Upper lobe of left lung (tissue), 4 donors: ENCODE measurements at regions not wholly inside any gene's neighbourhood (a gene's known extent, or its start where the extent isn't known, plus 50 kb on each side); places are given as distances from the start of the nearest gene placed in this dataset.

ENCODE experiments used
- POLR2A ChIP-seq, 4 donors: fragments of 450-650 bp; IDR thresholded peaks; one replicate each; pipeline ENCODE4 v1.5.1; 2016 to 2017; ENCODE audit warnings: antibody characterized with exemption in 4 of 4, mild to moderate bottlenecking in 2 of 4
- TF ChIP-seq, protein P1 (sequence below), 6 experiments: fragments of 450-650 bp in 4 of 6; fragments of 200-600 bp in 2 of 6; sonication (generic) in 2 of 6; IDR thresholded peaks; one replicate each; pipeline ENCODE4 v1.5.1; 2016 to 2019; ENCODE audit warnings: antibody characterized with exemption in 6 of 6

- TF ChIP-seq, protein P1, sequence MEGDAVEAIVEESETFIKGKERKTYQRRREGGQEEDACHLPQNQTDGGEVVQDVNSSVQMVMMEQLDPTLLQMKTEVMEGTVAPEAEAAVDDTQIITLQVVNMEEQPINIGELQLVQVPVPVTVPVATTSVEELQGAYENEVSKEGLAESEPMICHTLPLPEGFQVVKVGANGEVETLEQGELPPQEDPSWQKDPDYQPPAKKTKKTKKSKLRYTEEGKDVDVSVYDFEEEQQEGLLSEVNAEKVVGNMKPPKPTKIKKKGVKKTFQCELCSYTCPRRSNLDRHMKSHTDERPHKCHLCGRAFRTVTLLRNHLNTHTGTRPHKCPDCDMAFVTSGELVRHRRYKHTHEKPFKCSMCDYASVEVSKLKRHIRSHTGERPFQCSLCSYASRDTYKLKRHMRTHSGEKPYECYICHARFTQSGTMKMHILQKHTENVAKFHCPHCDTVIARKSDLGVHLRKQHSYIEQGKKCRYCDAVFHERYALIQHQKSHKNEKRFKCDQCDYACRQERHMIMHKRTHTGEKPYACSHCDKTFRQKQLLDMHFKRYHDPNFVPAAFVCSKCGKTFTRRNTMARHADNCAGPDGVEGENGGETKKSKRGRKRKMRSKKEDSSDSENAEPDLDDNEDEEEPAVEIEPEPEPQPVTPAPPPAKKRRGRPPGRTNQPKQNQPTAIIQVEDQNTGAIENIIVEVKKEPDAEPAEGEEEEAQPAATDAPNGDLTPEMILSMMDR (IDR thresholded peaks at IDR 0.05), result no peak
- no peak for TF ChIP-seq POLR2A (IDR thresholded peaks at IDR 0.05)
These were observed 218.8 kb downstream of the SNCA start for GRCh38 chr4:89618151-89618550.
